SK-N-SH (cell line): ENCODE measurements at regions not wholly inside any gene's neighbourhood (a gene's known extent, or its start where the extent isn't known, plus 50 kb on each side); places are given as distances from the start of the nearest gene placed in this dataset.

Experiments
- CHD2 ChIP-seq: fragments of 150-350 bp; IDR thresholded peaks from 2 replicates; pipeline ENCODE4 v1.6.1; 2018; ENCODE audit warnings: low read length; ENCODE audit not compliant: partially characterized antibody
- EP300 ChIP-seq, 2 experiments: IDR thresholded peaks; 2 replicates each; pipeline versions ENCODE4 v1.4.0 to v1.6.1; 2012; ENCODE audit warnings: borderline replicate concordance in 1 of 2, low read depth in 1 of 2, low read length in 1 of 2
- GATA2 ChIP-seq: sonication (generic); formaldehyde crosslinking; IDR thresholded peaks from 2 replicates; pipeline ENCODE4 v1.5.0; 2020; ENCODE audit warnings: mild to moderate bottlenecking, missing genetic modification reagents
- MEF2A ChIP-seq: IDR thresholded peaks from 2 replicates; pipeline ENCODE4 v1.4.0; 2012; ENCODE audit warnings: low read depth, borderline replicate concordance
- POLR2AphosphoS5 ChIP-seq: IDR thresholded peaks from 2 replicates; pipeline ENCODE4 v1.6.1; 2012; ENCODE audit warnings: low read depth, low read length
- RXRA ChIP-seq: IDR thresholded peaks from 2 replicates; pipeline ENCODE4 v1.4.0; 2012; ENCODE audit warnings: low read depth, mild to moderate bottlenecking, borderline replicate concordance
- TF ChIP-seq, protein P1 (sequence below): fragments of 200-600 bp; sonication (generic); IDR thresholded peaks from 2 replicates; pipeline ENCODE4 v1.6.1; 2017; ENCODE audit warnings: antibody characterized with exemption, mild to moderate bottlenecking, moderate library complexity
- TF ChIP-seq, protein P2 (sequence below): IDR thresholded peaks from 2 replicates; pipeline ENCODE4 v1.4.0; 2012; ENCODE audit warnings: low read depth

- TF ChIP-seq, protein P1, sequence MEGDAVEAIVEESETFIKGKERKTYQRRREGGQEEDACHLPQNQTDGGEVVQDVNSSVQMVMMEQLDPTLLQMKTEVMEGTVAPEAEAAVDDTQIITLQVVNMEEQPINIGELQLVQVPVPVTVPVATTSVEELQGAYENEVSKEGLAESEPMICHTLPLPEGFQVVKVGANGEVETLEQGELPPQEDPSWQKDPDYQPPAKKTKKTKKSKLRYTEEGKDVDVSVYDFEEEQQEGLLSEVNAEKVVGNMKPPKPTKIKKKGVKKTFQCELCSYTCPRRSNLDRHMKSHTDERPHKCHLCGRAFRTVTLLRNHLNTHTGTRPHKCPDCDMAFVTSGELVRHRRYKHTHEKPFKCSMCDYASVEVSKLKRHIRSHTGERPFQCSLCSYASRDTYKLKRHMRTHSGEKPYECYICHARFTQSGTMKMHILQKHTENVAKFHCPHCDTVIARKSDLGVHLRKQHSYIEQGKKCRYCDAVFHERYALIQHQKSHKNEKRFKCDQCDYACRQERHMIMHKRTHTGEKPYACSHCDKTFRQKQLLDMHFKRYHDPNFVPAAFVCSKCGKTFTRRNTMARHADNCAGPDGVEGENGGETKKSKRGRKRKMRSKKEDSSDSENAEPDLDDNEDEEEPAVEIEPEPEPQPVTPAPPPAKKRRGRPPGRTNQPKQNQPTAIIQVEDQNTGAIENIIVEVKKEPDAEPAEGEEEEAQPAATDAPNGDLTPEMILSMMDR: no peak
- TF ChIP-seq POLR2AphosphoS5 (no peak), CHD2 (no peak), RXRA (no peak), EP300 (IDR thresholded peaks at IDR 0.05; ENCODE audit: borderline replicate concordance in 1 of 2, low read depth in 1 of 2, low read length in 1 of 2) (no peak), GATA2 (CRISPR knock-in tag) (no peak), MEF2A (no peak)
- TF ChIP-seq, protein P2, sequence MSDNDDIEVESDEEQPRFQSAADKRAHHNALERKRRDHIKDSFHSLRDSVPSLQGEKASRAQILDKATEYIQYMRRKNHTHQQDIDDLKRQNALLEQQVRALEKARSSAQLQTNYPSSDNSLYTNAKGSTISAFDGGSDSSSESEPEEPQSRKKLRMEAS: no peak
Measured at GRCh38 chr2:8548619-8549150, 133.2 kb upstream of the ID2 start.
